Mesothelial cell of epicardium (in vitro differentiated cells): ENCODE measurements at regions not wholly inside any gene's neighbourhood (a gene's known extent, or its start where the extent isn't known, plus 50 kb on each side); places are given as distances from the start of the nearest gene placed in this dataset.
"Not testable (repeated sequence)": the region's sequence is repeated elsewhere in the genome, so short reads cannot be mapped to it uniquely, and the experiment has no call there.

ENCODE experiments used
- DNase-seq, 2 experiments: peaks; one replicate each; pipeline ENCODE4 v3.0.0; 2021; ENCODE audit warnings: low spot score in 2 of 2; ENCODE audit not compliant: unreplicated experiment in 2 of 2
- H3K27ac Mint-ChIP-seq: 2 replicates; pipeline ENCODE4 v1.8.0; 2021; ENCODE audit warnings: mixed read lengths
- H3K27me3 Mint-ChIP-seq: 2 replicates; pipeline ENCODE4 v1.8.0; 2021; ENCODE audit warnings: low read depth, mixed read lengths
- H3K36me3 Mint-ChIP-seq: 2 replicates; pipeline ENCODE4 v1.8.0; 2021; ENCODE audit warnings: mixed read lengths
- H3K4me1 Mint-ChIP-seq: 2 replicates; pipeline ENCODE4 v1.8.0; 2021; ENCODE audit warnings: mixed read lengths
- H3K4me3 Mint-ChIP-seq: 2 replicates; pipeline ENCODE4 v1.8.0; 2021; ENCODE audit warnings: mild to moderate bottlenecking, moderate library complexity, mixed read lengths
- H3K9me3 Mint-ChIP-seq: 2 replicates; pipeline ENCODE4 v1.8.0; 2021; ENCODE audit warnings: mixed read lengths
- TF ChIP-seq, protein P1 (sequence below): fragments of 200-600 bp; sonication (generic); IDR thresholded peaks from one replicate; pipeline ENCODE4 v1.5.0; 2021; ENCODE audit warnings: antibody characterized with exemption; ENCODE audit not compliant: unreplicated experiment

- TF ChIP-seq, protein P1, sequence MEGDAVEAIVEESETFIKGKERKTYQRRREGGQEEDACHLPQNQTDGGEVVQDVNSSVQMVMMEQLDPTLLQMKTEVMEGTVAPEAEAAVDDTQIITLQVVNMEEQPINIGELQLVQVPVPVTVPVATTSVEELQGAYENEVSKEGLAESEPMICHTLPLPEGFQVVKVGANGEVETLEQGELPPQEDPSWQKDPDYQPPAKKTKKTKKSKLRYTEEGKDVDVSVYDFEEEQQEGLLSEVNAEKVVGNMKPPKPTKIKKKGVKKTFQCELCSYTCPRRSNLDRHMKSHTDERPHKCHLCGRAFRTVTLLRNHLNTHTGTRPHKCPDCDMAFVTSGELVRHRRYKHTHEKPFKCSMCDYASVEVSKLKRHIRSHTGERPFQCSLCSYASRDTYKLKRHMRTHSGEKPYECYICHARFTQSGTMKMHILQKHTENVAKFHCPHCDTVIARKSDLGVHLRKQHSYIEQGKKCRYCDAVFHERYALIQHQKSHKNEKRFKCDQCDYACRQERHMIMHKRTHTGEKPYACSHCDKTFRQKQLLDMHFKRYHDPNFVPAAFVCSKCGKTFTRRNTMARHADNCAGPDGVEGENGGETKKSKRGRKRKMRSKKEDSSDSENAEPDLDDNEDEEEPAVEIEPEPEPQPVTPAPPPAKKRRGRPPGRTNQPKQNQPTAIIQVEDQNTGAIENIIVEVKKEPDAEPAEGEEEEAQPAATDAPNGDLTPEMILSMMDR: no peak
- Mint-ChIP-seq H3K4me1 (no peaks in the 10 kb centered on the region), H3K27me3 (no peaks in the 10 kb centered on the region), H3K36me3 (peaks cover 4% of the 10 kb centered on the region), H3K27ac (no peak overlapping the region), H3K9me3 (peaks cover 27% of the 10 kb centered on the region), H3K4me3 (no peak overlapping the region)
- no peak for DNase-seq
These were observed 102.0 kb upstream of the MAPK10 start for GRCh38 chr4:86461849-86462248.

DNA sequence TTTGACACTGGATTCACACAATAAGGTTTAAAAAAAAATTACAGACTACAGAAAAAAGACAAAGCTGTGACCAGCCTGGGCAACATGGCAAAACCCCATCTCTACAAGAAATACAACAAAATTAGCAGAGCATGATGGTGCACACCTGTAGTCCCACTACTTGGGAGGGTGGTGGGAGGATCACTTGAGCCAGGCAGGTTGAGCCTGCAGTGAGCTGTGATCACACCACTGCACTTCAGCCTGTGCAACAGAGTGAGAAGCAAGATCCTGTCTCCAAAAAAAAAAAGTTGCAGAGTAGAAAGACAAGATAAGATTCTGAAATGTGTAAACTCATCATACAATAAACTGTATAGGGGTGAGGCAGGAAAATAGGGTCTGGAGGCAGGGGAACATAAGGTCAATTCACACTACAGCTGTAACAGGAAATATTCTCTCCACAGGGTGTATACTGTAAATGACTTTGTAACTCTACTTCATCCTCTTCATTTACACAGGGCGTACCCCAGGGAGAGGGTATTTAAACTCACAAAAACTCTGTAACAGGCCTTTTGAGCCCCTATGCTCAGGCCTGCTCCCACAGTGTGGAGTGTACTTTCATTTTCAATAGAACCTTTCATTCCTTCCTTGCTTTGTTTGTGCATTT, 112.6 kb upstream of the MAPK10 start:
- no peaks in the 10 kb centered on the region for H3K36me3 Mint-ChIP-seq

DNA sequence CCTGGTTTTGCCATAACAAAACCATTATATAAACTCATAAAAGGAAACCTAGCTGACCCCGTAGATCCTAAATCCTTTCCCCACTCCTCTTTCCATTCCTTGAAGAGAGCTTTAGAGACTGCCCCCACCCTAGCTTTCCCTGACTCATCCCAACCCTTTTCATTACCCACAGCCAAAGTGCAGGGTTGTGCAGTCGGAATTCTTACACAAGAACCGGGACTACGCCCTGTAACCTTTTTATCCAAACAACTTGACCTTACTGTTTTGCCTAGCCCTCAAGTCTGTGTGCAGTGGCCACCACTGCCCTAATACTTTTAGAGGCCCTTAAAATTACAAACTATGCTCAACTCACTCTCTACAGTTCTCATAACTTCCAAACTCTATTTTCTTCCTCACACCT, 116.0 kb upstream of the PTPN13 start:
- not testable (repeated sequence) for H3K4me3 Mint-ChIP-seq, H3K27me3 Mint-ChIP-seq, H3K27ac Mint-ChIP-seq, H3K36me3 Mint-ChIP-seq, DNase-seq, H3K9me3 Mint-ChIP-seq
- H3K4me1 Mint-ChIP-seq: peaks cover 23% of the 10 kb centered on the region

More for the DNA sequence above, 112.6 kb upstream of the MAPK10 start:
- peaks cover 4% of the 10 kb centered on the region for H3K9me3 Mint-ChIP-seq
- H3K27ac Mint-ChIP-seq: no peak overlapping the region
- DNase-seq: no peak
- no peak overlapping the region for H3K4me3 Mint-ChIP-seq
- peaks cover 2% of the 10 kb centered on the region for H3K27me3 Mint-ChIP-seq
- TF ChIP-seq, protein P1: no peak
- no peaks in the 10 kb centered on the region for H3K4me1 Mint-ChIP-seq

DNA sequence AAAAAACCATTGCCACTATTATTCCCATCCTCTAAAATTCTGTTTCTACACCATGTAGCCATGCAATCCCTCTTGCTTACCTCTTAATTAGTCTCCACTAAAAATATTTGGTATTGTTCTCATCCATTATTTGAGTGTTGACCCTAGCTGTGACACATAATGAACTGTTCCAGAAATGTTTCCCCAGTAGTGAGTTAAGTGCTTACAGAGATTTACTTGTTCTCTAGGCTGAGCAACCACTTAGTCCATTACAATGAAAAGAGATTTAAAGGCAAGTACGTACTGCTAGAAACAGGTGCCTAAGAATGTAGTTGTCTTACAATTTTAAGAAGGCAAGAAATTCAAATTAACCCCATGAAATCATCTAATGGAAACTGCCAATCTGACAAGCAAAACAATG, 112.7 kb upstream of the PTPN13 start:
- Mint-ChIP-seq H3K9me3 (peaks cover 6% of the 10 kb centered on the region), H3K4me1 (peaks cover 34% of the 10 kb centered on the region), H3K27me3 (no peaks in the 10 kb centered on the region), H3K4me3 (no peak overlapping the region), H3K27ac (no peak overlapping the region), H3K36me3 (no peaks in the 10 kb centered on the region)
- TF ChIP-seq, protein P1: no peak
- no peak for DNase-seq

GRCh38 chr4:86482306-86483172, 111.6 kb upstream of the PTPN13 start:
- TF ChIP-seq, protein P1: no peak
- H3K9me3 Mint-ChIP-seq: peaks cover 6% of the 10 kb centered on the region
- H3K4me3 Mint-ChIP-seq: no peak overlapping the region
- H3K27ac Mint-ChIP-seq: peak overlapping the region; percentile 10
- H3K27me3 Mint-ChIP-seq: no peaks in the 10 kb centered on the region
- DNase-seq: no peak
- no peaks in the 10 kb centered on the region for H3K36me3 Mint-ChIP-seq
- H3K4me1 Mint-ChIP-seq: peaks cover 34% of the 10 kb centered on the region

GRCh38 chr4:86483173-86483490, 111.0 kb upstream of the PTPN13 start:
- TF ChIP-seq, protein P1: no peak
- Mint-ChIP-seq H3K9me3 (peaks cover 6% of the 10 kb centered on the region), H3K36me3 (no peaks in the 10 kb centered on the region), H3K27ac (no peak overlapping the region), H3K27me3 (no peaks in the 10 kb centered on the region), H3K4me3 (no peak overlapping the region), H3K4me1 (peaks cover 34% of the 10 kb centered on the region)
- DNase-seq: no peak
